Smooth muscle cell (in vitro differentiated cells): ENCODE measurements at regions not wholly inside any gene's neighbourhood (a gene's known extent, or its start where the extent isn't known, plus 50 kb on each side); places are given as distances from the start of the nearest gene placed in this dataset.

ENCODE experiments used
- DNase-seq: peaks from one replicate; lab custom pipeline; 2025; ENCODE audit not compliant: unreplicated experiment; lab: John Stamatoyannopoulos, UW
- H2AFZ ChIP-seq: fragments of 200-600 bp; sonication (generic); 2 replicates; pipeline ENCODE4 v1.6.0; 2016; ENCODE audit warnings: antibody characterized with exemption, low read depth, mild to moderate bottlenecking
- H3F3A ChIP-seq: fragments of 200-600 bp; sonication (generic); 2 replicates; pipeline ENCODE4 v1.6.0; 2017; ENCODE audit warnings: antibody characterized with exemption, low read depth
- H3K27ac ChIP-seq: fragments of 200-600 bp; sonication (generic); 2 replicates; pipeline ENCODE4 v1.5.1; 2016; ENCODE audit warnings: low read depth, mild to moderate bottlenecking
- H3K27me3 ChIP-seq: fragments of 200-600 bp; sonication (generic); 2 replicates; pipeline ENCODE4 v1.6.1; 2016; ENCODE audit warnings: low read depth, mild to moderate bottlenecking
- H3K36me3 ChIP-seq: fragments of 200-600 bp; sonication (generic); 2 replicates; pipeline ENCODE4 v1.5.1; 2016; ENCODE audit warnings: low read depth
- H3K4me1 ChIP-seq: fragments of 200-600 bp; sonication (generic); 2 replicates; pipeline ENCODE4 v1.5.1; 2016; ENCODE audit warnings: low read depth
- H3K4me2 ChIP-seq: fragments of 200-600 bp; sonication (generic); 2 replicates; pipeline ENCODE4 v1.6.0; 2016; ENCODE audit warnings: mild to moderate bottlenecking
- H3K4me3 ChIP-seq: fragments of 200-600 bp; sonication (generic); 2 replicates; pipeline ENCODE4 v1.5.1; 2016; ENCODE audit warnings: mild to moderate bottlenecking
- H3K79me2 ChIP-seq: fragments of 200-600 bp; sonication (generic); 2 replicates; pipeline ENCODE4 v1.6.0; 2016; ENCODE audit warnings: low read depth, mild to moderate bottlenecking
- H3K9ac ChIP-seq: fragments of 200-600 bp; sonication (generic); 2 replicates; pipeline ENCODE4 v1.6.0; 2016; ENCODE audit warnings: low read depth
- H3K9me3 ChIP-seq: fragments of 200-600 bp; sonication (generic); replicated peaks from 2 replicates; pipeline ENCODE4 v1.5.1; 2016; ENCODE audit warnings: low read depth
- H4K20me1 ChIP-seq: fragments of 200-600 bp; sonication (generic); 2 replicates; pipeline ENCODE4 v1.6.0; 2016; ENCODE audit warnings: low read depth
- WGBS: methylation state at CpG from one replicate; pipeline ENCODE4 v1.1.7; 2016; ENCODE audit warnings: low lambda C conversion rate; 5-methylcytosine and 5-hydroxymethylcytosine counted together
- TF ChIP-seq, protein P1 (sequence below): fragments of 200-600 bp; sonication (generic); IDR thresholded peaks from 2 replicates; pipeline ENCODE4 v1.5.1; 2017; ENCODE audit warnings: borderline replicate concordance, mild to moderate bottlenecking, antibody characterized with exemption; ENCODE audit not compliant: insufficient read depth, poor library complexity, severe bottlenecking

- no peaks in the 10 kb centered on the region for H4K20me1 ChIP-seq
- H3K4me1 ChIP-seq, result no peaks in the 10 kb centered on the region
- no peak overlapping the region for H3K27ac ChIP-seq
- no peak overlapping the region for H3K4me3 ChIP-seq
- 91% methylated on average over 5 of the region's 5 CpGs for WGBS
- TF ChIP-seq, protein P1, sequence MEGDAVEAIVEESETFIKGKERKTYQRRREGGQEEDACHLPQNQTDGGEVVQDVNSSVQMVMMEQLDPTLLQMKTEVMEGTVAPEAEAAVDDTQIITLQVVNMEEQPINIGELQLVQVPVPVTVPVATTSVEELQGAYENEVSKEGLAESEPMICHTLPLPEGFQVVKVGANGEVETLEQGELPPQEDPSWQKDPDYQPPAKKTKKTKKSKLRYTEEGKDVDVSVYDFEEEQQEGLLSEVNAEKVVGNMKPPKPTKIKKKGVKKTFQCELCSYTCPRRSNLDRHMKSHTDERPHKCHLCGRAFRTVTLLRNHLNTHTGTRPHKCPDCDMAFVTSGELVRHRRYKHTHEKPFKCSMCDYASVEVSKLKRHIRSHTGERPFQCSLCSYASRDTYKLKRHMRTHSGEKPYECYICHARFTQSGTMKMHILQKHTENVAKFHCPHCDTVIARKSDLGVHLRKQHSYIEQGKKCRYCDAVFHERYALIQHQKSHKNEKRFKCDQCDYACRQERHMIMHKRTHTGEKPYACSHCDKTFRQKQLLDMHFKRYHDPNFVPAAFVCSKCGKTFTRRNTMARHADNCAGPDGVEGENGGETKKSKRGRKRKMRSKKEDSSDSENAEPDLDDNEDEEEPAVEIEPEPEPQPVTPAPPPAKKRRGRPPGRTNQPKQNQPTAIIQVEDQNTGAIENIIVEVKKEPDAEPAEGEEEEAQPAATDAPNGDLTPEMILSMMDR, result no peak
- H3F3A ChIP-seq, result no peaks in the 10 kb centered on the region
- DNase-seq, result no peak
- H3K27me3 ChIP-seq, result no peaks in the 10 kb centered on the region
- no peak overlapping the region for H2AFZ ChIP-seq
- H3K79me2 ChIP-seq, result no peaks in the 10 kb centered on the region
- H3K9me3 ChIP-seq, result no peaks in the 10 kb centered on the region
- no peak overlapping the region for H3K4me2 ChIP-seq
- H3K9ac ChIP-seq, result no peak overlapping the region
- no peaks in the 10 kb centered on the region for H3K36me3 ChIP-seq
Measured at GRCh38 chr10:129341087-129341486, 126.0 kb upstream of the MGMT start.

DNA sequence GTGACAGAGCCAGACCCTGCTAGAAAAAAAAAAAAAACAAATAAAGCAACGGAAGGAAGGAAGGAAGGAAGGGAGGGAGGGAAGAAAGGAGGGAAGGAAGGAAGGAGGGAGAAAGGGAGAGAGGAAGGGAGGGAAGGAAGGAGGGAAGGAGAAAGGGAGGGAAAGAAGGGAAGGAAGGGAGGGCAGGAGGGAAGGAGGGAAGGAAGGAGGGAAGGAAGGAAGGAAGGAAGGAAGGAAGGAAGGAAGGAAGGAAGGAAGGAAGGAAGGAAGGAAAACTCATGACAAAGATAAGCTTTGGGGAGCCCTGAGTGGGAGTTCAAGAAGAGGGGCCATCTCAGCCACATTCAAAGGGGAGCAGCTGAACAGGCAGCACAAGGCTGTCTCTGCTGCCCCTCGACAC lies 124.7 kb upstream of the MGMT start:
- TF ChIP-seq, protein P1, result no peak

DNA sequence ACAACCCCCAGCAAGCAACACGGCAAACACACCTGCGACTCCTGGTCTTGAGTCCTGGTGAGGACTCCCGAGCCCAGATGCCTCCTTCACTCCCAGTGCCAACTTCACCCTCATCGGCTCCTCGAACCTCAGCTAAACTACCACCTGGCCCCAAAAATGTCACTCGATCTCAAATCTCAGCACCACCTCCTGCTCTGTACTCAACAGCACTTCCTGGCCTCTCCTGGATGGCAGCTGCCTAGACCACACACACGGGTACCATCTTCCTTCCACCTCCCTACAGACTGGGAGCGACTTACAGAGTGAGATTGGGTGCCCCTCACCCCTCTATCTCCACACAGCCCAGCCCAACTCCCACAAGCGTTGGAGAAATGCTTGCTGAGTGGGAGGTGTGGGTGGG lies 123.9 kb upstream of the MGMT start:
- no peaks in the 10 kb centered on the region for H3K4me1 ChIP-seq
- TF ChIP-seq, protein P1, result no peak
- no peaks in the 10 kb centered on the region for H3K36me3 ChIP-seq
- no peak overlapping the region for H3K9ac ChIP-seq
- H3K27me3 ChIP-seq, result no peaks in the 10 kb centered on the region
- WGBS, result 94% methylated on average over 9 of the region's 9 CpGs
- H3K79me2 ChIP-seq, result no peaks in the 10 kb centered on the region
- no peaks in the 10 kb centered on the region for H3K9me3 ChIP-seq
- H3K4me2 ChIP-seq, result no peak overlapping the region
- no peaks in the 10 kb centered on the region for H4K20me1 ChIP-seq
- H3K4me3 ChIP-seq, result no peak overlapping the region
- H3F3A ChIP-seq, result no peaks in the 10 kb centered on the region
- DNase-seq, result no peak
- no peak overlapping the region for H2AFZ ChIP-seq
- H3K27ac ChIP-seq, result no peak overlapping the region

More for the DNA sequence above, 124.7 kb upstream of the MGMT start:
- Histone ChIP-seq H3K27ac (no peak overlapping the region), H2AFZ (no peak overlapping the region), H3K79me2 (no peaks in the 10 kb centered on the region), H3K4me2 (no peak overlapping the region), H3K4me1 (no peaks in the 10 kb centered on the region), H3K9me3 (no peaks in the 10 kb centered on the region), H3K27me3 (no peaks in the 10 kb centered on the region), H3K9ac (no peak overlapping the region), H3K4me3 (no peak overlapping the region), H3F3A (no peaks in the 10 kb centered on the region), H4K20me1 (no peaks in the 10 kb centered on the region), H3K36me3 (no peaks in the 10 kb centered on the region)
- 92% methylated on average over 2 of the region's 2 CpGs for WGBS
- no peak for DNase-seq

GRCh38 chr10:129344103-129344502 lies 122.9 kb upstream of the MGMT start:
- no peaks in the 10 kb centered on the region for H3K4me1 ChIP-seq
- H3K9ac ChIP-seq, result no peak overlapping the region
- WGBS, result 95% methylated on average over 15 of the region's 15 CpGs
- H3K79me2 ChIP-seq, result no peaks in the 10 kb centered on the region
- TF ChIP-seq, protein P1, result no peak
- no peak for DNase-seq
- H3K27me3 ChIP-seq, result no peaks in the 10 kb centered on the region
- no peaks in the 10 kb centered on the region for H4K20me1 ChIP-seq
- no peaks in the 10 kb centered on the region for H3K9me3 ChIP-seq
- no peaks in the 10 kb centered on the region for H3F3A ChIP-seq
- H3K27ac ChIP-seq, result no peak overlapping the region
- H3K4me3 ChIP-seq, result no peak overlapping the region
- no peak overlapping the region for H2AFZ ChIP-seq
- no peaks in the 10 kb centered on the region for H3K36me3 ChIP-seq
- H3K4me2 ChIP-seq, result no peak overlapping the region
